GM18498 (cell line): ENCODE measurements at regions not wholly inside any gene's neighbourhood (a gene's known extent, or its start where the extent isn't known, plus 50 kb on each side); places are given as distances from the start of the nearest gene placed in this dataset.

Experiments used
- ATAC-seq: cut with Tn5 transposase; IDR thresholded peaks from one replicate; pipeline ENCODE4 v1.9.1; 2021; ENCODE audit warnings: mild to moderate bottlenecking, moderate library complexity; ENCODE audit not compliant: unreplicated experiment

DNA sequence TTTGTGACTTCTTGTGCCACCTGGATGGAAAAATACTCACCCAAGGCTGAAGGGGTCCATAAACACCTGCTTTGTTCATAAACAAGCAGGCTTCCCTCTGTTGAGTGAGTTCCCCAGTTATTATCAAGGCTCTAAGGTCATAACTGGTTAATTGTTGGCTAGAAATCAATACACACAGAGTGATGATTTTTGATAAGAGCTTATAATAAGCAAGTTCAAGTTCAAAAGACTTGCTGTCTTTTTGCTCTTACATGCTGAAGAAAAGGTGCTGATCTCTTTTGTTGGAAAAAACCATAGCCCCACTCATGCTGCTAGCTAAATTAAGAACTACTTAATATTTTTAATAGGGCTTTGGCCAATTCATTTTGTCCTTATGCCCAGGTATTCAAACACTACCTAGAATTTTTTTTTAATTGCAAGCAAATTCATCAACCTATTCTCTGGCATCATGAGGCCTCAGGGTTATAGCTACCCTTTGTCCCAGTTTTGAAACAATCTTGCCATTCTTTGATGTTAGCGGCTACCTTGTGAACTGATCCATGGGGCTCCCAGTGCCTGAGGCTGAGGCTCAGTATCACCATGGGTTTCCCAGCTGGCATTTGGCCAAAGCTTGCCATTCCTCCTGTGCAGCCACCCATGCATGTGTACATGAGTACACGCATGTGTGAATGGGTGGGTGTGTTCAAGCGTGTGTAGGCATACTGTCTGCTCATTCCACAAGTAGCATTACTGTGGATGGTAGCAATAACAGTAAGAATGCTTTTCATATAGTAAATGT is 127.6 kb upstream of the LPP start:
- no peak for ATAC-seq

DNA sequence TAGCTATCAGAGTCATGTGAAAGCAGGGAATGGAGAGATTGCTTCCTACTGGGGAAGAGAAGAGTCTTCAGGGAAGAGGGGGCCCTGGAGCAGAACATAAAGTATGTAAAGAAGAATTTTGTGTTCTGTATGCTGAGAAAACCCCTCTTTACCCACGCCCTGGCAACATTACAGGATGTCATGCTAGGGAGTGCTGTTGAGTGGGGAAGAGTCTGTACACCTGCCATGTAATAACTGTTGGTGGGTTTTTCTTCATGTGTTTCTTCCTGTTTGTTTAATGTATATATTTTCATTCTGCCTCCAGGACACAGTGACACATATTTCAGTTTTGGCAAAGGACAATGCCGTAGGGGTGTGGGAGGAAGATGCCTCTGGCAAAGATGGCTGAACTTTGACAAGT is 122.8 kb upstream of the LPP start:
- no peak for ATAC-seq

DNA sequence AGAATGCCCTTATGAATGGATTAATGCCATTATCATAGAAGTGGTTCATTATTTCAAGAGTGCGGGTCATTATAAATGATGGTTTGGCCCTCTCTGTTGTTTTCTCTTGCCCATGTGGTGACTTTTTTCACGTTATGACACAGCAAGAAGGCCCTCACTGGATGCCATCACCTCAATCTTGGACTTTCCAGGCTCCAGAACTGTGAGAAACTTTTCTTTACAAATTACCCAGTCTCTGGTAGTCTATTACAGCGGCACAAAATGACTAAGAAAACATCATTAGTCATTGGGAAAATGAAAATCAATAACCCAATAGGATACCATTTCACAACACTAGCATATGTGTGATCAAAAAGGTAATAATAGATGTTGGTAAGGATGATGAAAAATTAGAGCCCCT is 119.0 kb upstream of the LPP start:
- ATAC-seq, result no peak

DNA sequence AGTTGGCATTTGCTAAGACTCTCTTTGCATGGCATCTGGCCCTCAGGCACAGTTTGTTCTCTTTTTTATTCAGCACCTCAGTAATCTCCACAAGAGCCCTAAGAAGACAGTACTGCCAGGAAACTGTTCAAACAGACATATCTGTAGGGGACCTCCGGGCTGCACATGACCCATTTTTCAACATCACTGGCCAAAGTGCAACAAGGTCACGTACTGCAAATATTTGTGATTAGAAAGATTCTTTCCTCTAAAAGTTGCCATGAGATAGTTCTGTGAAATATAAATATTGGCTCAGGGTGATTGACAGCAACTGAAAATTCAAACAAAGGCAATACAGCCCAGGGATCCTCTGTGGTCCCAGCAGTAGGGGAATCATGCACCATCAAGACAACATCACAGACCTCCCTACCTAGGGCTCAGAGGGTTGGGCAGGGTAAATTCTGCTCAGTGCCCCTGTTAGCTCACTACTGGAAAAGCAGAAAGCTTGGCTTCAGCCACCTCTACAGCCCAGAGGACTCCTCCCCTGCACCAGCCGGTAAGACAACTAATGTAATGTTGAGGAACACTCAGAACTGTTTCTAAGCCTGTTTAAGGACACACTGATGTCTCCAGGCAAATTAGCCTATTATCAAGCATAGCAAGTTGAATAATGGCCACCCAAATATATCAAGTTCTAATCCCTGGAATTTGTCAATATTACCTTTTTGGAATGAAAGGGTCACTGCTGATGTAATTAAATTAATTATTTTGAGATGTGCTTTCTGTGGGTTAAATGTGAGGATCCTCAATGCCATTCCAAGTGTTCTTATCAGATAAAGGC is 117.4 kb upstream of the LPP start:
- no peak for ATAC-seq

DNA sequence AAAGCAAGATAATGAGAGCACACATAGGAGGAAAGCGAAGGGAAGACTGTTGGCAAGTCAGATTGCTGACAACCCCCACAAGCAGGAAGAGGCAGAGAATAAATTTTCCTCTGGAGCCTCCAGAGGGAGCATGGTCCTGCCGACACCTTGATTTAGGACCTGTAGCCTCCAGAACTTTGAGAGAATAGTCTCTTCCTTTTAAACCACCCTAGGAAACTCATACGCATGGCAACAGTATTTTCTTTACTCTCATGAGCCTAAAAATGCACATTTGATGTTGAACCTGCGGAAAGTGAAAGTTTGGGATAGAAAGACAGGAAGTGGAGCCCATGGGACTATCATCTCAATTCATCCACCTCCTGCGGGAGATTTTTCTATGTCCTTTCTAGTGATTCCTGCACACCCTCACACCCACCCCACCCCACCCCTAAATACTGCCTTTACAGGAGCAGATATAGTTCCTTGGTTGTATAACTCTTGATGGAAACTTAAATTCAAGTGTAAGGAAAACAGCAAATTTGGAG is 116.7 kb upstream of the LPP start:
- no peak for ATAC-seq

DNA sequence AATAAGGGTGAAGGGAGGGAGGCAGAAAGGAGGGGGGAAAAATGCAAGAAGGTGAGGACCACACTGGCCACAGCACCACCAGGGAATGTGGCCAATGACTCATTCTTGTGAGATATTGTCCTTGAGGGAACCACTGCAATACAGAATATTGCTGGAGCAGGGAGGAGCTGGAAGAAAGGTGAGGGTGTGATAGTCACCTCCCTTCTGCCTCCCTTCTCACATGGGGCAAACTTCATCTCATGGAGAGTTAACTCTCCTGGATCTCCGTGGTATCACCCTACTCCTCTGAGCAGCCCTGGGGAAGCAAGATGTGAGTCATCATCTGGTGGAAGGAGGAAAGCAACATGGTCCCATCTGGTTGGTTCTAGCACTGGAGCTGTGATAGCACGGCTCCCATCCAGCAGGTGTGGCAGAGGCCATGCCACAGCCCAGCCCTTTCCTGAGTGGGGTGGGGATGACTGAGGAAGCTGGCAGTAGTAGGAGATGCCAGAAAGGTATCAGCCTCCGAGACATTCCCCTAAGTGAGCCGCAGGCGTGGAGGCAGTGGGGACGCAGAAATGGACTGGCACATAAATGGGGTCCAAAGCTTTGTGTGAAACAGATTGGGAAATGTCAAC is 115.9 kb upstream of the LPP start:
- no peak for ATAC-seq

DNA sequence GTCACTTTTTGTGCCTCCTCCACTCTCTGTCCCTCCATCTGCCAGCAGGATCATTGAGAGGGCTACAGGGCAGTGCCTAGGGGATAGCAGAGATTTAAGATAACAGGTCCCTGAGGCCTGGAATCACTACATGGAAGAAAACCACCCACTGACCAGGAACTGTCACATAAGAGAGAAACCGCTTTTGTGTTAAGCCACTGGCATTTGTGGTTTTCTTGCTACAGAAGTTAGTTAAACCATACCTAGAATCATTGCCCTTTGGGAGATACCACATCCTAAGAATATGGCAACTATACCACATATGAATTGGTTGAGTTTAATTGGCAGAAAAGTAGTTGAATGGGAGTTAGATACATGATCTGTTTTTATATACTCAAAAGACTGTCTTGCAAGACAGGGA is 112.8 kb upstream of the LPP start:
- ATAC-seq, result no peak

DNA sequence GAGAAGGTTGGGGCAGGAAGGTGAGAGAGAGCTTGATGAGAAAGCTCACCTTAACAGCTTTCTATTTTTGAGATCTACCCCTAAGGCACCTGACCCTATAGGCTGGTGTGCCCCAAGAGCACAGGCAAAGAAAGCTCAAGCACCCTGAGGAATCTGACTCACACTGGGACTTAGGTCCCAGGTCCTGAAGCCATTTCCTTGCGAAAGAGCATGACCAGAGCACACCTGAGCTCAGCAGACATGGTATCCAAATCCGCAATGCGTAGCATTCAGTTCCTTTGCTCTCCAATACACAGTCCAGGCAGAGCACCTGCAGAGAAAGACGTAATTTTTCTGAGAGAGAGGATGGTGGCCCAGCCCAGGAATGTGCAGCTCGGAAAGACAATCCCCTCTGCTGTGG is 112.1 kb upstream of the LPP start:
- no peak for ATAC-seq

DNA sequence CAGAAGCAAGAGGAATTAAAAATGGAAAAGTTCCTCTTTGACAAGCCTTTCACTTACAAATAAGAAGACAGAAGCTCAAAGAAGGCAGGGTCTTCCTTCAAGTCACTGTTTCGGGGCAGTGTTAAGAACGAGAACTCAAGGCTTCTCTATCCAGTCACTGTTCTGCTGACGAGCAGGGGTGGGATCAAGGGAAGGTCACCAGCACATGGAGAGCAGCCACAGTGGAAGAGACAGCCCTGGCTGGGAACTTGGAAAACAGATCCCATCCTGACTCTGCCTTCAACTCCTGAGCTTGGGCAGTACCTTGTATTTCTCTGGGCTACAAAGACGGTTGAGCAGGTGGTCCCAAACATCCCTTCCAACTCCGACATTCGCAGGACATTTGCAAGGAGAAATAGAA is 111.5 kb upstream of the LPP start:
- no peak for ATAC-seq

DNA sequence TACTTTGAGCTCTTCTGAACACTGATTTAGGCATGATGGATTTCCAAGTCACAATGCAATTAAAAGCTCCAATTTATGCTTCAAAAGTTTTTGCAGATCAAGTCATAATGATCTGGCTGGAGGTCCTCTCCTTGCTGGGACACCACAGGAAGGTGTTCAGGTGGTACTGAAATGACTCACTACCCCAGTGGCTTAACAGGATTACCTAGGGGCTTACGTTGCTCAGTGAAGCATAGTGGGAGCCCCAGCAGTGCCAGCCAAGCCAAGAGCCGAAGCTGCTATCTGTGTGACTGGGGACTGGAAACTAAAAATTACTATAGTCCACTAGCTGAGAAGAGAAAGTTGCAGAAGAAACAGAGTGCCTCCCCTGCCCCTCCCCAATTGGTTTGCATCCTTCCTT is 110.1 kb upstream of the LPP start:
- ATAC-seq, result no peak

DNA sequence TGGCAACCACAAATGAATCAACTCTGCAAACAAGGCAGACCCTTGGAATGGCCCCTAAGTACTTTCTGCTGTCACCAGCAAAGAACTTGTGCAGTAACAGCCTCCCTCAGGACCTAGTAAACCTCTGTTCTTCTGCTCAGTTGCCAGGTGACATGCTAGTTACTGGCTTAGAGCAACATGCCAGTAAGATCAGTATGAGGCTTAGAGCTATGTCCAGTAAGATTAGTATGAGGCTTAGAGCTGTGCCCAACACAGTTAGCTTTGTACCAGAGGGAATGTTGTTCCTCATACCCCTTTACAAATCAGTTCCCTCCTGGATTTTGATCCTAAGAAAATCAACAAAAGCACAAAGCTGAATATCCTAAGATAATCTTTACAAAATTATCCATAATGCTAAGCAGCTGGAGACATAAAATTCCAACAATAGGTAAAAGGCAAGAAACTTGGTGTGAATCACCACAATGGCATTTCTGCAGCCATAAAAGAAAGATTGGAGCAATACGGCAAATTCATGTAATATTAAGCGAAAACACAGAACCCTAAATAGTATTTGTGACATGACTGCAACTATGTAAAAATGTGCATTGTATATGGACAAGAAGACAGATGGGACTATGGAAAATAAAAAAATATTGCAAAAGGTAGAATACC is 107.3 kb upstream of the LPP start:
- no peak for ATAC-seq

DNA sequence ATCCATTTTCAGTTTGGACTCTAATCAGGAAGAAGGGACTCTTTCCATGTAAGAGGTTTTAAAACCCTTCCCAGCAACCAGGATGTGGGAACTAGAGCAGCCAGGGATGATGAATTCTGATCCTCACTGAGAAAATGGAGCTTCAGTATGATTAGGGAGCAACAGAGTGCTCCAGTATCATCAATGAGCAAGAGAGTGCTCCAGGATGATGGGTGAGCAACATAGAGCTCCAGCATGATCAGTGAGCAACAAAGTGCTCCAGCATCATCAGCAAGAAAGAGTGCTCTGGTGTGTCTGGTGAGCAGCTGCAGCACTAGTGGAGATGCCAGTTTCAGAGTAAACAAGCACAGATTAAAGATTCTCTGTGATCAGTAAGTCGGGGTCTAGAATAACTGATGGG is 106.4 kb upstream of the LPP start:
- ATAC-seq, result no peak

DNA sequence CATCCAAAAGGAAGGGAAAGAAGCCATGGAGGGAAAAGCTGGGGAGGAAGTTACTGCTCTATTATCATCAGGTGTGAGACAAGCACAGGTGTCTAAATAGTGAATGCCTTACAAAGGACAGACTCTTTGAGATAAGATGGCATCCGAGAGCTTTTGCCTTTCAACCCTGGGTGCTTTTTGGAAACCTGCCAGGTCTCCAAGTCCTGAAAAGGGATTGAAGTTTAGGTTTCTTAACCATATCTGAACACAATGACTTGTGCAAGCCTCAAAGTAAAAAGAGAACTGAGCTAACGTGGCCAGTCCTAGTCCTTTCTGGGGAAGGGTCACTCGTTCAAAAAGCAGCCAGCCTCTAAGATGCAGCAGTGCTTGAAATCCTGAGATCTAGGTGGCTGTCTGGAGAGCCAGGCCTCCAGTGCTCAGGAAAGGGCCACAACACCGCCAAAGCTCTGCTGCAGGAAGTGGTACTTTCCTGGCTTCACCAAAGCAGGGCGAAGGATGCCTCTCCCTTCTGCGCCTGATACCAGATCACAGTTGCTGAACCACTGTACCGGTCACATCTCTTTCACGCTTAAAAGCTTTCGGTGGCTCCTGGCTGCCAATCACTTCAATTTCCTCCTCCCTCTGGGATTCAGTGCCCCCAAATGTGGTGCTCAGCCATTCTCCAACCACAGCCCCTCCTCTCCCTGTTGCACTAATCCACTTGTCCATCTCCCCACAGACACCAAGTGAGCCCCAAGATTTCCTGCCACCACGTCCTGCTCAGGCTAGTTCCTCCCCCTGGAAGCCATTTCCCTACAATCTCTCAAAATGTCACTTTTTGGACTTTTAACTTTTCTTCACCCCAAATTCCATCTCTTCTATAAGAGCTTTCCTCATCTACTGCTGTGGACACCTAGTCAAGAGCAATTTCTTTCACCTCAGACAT is 104.1 kb upstream of the LPP start:
- no peak for ATAC-seq

DNA sequence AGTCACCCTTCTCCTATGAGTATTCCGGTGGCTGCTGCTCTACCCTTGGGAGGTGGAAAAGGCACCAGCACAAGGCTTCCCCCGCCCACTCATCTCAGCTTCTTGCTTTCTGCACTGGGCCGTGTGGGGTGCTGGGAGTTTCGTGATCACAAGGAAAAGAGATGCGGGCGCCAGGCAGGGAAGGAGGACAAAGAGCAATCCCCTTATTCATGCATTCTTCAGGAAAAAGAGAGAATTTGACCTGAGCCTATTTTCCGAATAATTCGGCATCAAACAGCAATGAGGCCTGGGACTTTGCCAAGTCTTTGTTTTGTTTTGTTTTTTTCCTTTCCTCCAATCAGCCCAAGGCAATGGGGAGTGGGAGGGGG is 102.2 kb upstream of the LPP start:
- no peak for ATAC-seq

DNA sequence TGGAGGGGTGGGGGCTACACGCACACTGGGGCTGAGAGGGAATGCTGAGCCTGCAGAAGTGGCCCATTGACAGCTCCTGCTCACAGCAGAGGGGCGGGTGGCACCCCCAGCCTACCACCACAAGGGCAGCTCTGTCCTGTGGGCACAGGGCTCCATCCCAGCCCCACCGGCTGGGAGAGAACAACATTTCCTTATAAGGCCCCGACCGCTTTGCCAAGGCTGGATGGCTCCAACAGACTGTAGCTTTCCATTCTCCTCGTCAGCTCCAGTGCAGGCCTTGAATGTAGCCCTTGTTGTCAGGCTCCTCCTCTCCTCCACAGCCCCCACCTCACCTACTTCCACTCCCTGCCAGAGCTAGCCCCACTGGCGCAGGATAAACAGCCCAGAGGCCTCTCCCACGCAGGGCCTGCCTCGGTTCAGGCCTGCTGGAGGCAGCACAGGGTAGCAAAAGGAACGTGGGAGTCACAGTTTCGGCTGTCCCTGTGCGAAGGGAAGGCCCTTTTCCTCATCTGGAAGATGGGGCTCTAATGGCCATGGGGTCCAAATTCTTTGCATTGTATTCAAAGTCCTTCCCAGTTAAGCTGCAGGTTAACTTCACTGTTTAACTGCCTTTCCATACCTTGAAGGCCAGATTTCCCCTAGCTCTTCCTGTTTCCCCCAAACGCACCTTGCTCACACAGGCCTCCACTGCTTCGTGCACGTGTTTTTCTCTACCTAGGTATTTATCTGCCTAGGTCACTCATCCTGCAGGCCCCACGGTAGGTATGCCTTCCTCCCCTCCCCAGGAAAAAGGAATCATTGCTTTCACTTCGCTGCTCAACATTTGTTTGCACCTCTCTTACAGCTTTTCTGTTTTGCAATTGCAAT is 101.6 kb upstream of the LPP start:
- no peak for ATAC-seq

DNA sequence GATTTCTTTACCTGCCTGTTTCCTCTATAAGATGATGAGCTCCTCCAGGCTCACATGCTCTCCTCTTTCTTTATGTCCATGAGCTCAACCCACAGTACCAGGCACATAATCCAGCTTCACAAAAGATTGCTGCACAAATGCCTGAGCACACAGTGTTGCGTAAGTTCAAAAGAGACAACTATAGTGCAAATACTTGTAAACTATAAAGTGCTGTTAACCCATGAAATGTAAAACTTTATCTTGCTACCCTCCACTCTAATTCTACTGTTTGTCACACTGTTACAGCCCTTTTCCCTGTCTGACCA is 101.0 kb upstream of the LPP start:
- ATAC-seq, result no peak

DNA sequence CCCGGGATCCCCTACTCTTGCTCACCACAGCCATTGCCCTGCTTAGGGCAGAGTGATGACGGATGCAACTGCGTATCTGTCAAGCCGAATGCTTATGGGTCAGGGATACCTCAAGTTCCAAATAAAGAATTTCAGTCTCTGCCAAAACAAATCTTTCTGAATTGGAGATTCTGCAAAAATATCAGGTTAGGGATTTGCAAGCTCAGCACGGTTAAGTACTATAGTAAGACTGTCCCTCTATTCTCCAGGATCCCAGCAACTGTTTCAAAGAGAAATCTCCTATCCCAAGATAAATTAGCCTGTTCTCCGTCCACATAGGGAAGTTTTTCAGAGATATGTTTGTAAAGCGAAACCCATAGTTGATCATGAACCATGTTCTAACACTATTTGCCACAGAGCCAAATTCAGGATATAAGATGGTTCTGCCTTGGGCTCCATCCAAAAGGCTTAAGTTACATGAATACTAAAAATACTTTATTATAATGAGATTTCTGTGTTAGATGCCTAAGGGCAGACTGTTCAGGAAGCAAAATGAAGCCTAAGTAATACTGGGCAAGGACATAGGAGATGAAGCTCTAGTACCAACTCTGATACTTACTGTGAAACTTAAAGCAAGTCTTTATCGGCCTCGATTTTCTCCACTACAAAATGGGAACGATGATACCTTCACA is 100.1 kb upstream of the LPP start:
- ATAC-seq, result no peak

DNA sequence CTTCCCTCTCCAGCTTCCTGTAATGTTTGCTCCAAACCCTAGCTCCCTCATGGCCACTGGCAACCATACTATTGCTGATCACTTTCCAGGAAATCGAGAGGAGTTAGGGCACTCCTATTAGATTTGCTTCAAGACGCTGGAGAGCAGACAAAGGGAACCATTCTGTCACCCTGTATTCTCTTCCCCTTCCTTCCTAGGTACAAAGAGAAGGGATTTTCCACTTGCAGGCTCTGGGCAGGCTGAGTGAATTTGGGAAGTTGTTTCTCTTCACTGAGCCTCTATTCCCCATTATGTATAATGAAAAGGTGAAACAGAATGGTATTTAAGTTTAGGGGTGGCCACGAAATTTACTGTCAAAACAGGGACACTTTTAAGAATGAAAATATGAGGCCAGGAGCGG is 99.4 kb upstream of the LPP start:
- ATAC-seq, result no peak

DNA sequence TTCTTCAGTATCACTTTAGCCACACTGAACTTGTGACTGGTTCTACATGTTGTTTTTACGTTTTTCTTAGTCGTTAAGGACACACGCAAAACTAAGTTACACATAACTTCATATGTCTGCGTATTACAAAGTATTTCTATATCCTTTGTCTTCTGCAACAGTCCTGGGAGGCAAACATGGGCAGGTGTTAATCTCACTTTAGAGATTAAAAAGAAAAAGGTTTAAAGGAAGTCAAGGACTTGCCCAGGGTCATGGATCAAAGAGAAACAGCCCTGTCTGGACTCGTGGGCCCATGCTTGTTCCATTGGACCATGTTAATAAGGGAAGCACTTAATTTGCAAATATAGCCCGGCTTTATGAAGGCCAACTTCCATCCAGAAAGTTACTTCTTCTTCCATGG is 98.6 kb upstream of the LPP start:
- ATAC-seq, result no peak
